Smooth muscle cell (in vitro differentiated cells): ENCODE measurements at regions not wholly inside any gene's neighbourhood (a gene's known extent, or its start where the extent isn't known, plus 50 kb on each side); places are given as distances from the start of the nearest gene placed in this dataset.

ENCODE experiments used
- DNase-seq: peaks from one replicate; lab custom pipeline; 2025; ENCODE audit not compliant: unreplicated experiment; lab: John Stamatoyannopoulos, UW
- H2AFZ ChIP-seq: fragments of 200-600 bp; sonication (generic); 2 replicates; pipeline ENCODE4 v1.6.0; 2016; ENCODE audit warnings: antibody characterized with exemption, low read depth, mild to moderate bottlenecking
- H3F3A ChIP-seq: fragments of 200-600 bp; sonication (generic); 2 replicates; pipeline ENCODE4 v1.6.0; 2017; ENCODE audit warnings: antibody characterized with exemption, low read depth
- H3K27ac ChIP-seq: fragments of 200-600 bp; sonication (generic); 2 replicates; pipeline ENCODE4 v1.5.1; 2016; ENCODE audit warnings: low read depth, mild to moderate bottlenecking
- H3K27me3 ChIP-seq: fragments of 200-600 bp; sonication (generic); 2 replicates; pipeline ENCODE4 v1.6.1; 2016; ENCODE audit warnings: low read depth, mild to moderate bottlenecking
- H3K36me3 ChIP-seq: fragments of 200-600 bp; sonication (generic); 2 replicates; pipeline ENCODE4 v1.5.1; 2016; ENCODE audit warnings: low read depth
- H3K4me1 ChIP-seq: fragments of 200-600 bp; sonication (generic); 2 replicates; pipeline ENCODE4 v1.5.1; 2016; ENCODE audit warnings: low read depth
- H3K4me2 ChIP-seq: fragments of 200-600 bp; sonication (generic); 2 replicates; pipeline ENCODE4 v1.6.0; 2016; ENCODE audit warnings: mild to moderate bottlenecking
- H3K4me3 ChIP-seq: fragments of 200-600 bp; sonication (generic); 2 replicates; pipeline ENCODE4 v1.5.1; 2016; ENCODE audit warnings: mild to moderate bottlenecking
- H3K79me2 ChIP-seq: fragments of 200-600 bp; sonication (generic); 2 replicates; pipeline ENCODE4 v1.6.0; 2016; ENCODE audit warnings: low read depth, mild to moderate bottlenecking
- H3K9ac ChIP-seq: fragments of 200-600 bp; sonication (generic); 2 replicates; pipeline ENCODE4 v1.6.0; 2016; ENCODE audit warnings: low read depth
- H3K9me3 ChIP-seq: fragments of 200-600 bp; sonication (generic); replicated peaks from 2 replicates; pipeline ENCODE4 v1.5.1; 2016; ENCODE audit warnings: low read depth
- H4K20me1 ChIP-seq: fragments of 200-600 bp; sonication (generic); 2 replicates; pipeline ENCODE4 v1.6.0; 2016; ENCODE audit warnings: low read depth
- WGBS: methylation state at CpG from one replicate; pipeline ENCODE4 v1.1.7; 2016; ENCODE audit warnings: low lambda C conversion rate; 5-methylcytosine and 5-hydroxymethylcytosine counted together
- TF ChIP-seq, protein P1 (sequence below): fragments of 200-600 bp; sonication (generic); IDR thresholded peaks from 2 replicates; pipeline ENCODE4 v1.5.1; 2017; ENCODE audit warnings: borderline replicate concordance, mild to moderate bottlenecking, antibody characterized with exemption; ENCODE audit not compliant: insufficient read depth, poor library complexity, severe bottlenecking

GRCh38 chr1:207248544-207249198, 72.8 kb upstream of the CD55 start:
- DNase-seq, result no peak
- peaks cover 6% of the 10 kb centered on the region for H3F3A ChIP-seq
- no peaks in the 10 kb centered on the region for H3K27me3 ChIP-seq
- no peak overlapping the region for H3K4me3 ChIP-seq
- WGBS, result 60% methylated on average over 3 of the region's 3 CpGs
- H2AFZ ChIP-seq, result peak overlapping the region; percentile 28
- TF ChIP-seq, protein P1, sequence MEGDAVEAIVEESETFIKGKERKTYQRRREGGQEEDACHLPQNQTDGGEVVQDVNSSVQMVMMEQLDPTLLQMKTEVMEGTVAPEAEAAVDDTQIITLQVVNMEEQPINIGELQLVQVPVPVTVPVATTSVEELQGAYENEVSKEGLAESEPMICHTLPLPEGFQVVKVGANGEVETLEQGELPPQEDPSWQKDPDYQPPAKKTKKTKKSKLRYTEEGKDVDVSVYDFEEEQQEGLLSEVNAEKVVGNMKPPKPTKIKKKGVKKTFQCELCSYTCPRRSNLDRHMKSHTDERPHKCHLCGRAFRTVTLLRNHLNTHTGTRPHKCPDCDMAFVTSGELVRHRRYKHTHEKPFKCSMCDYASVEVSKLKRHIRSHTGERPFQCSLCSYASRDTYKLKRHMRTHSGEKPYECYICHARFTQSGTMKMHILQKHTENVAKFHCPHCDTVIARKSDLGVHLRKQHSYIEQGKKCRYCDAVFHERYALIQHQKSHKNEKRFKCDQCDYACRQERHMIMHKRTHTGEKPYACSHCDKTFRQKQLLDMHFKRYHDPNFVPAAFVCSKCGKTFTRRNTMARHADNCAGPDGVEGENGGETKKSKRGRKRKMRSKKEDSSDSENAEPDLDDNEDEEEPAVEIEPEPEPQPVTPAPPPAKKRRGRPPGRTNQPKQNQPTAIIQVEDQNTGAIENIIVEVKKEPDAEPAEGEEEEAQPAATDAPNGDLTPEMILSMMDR, result no peak
- no peak overlapping the region for H3K27ac ChIP-seq
- H3K4me2 ChIP-seq, result peak overlapping the region; percentile 13
- no peaks in the 10 kb centered on the region for H4K20me1 ChIP-seq
- H3K36me3 ChIP-seq, result peaks cover 3% of the 10 kb centered on the region
- no peaks in the 10 kb centered on the region for H3K9me3 ChIP-seq
- H3K4me1 ChIP-seq, result no peaks in the 10 kb centered on the region
- no peak overlapping the region for H3K9ac ChIP-seq
- no peaks in the 10 kb centered on the region for H3K79me2 ChIP-seq

GRCh38 chr1:207250431-207250830, 71.0 kb upstream of the CD55 start:
- Histone ChIP-seq H3K4me2 (no peak overlapping the region), H2AFZ (no peak overlapping the region), H3K9ac (no peak overlapping the region), H3K4me1 (no peaks in the 10 kb centered on the region), H4K20me1 (no peaks in the 10 kb centered on the region), H3K27ac (no peak overlapping the region), H3K4me3 (no peak overlapping the region), H3K79me2 (no peaks in the 10 kb centered on the region), H3K27me3 (no peaks in the 10 kb centered on the region), H3K36me3 (peaks cover 3% of the 10 kb centered on the region), H3F3A (peaks cover 6% of the 10 kb centered on the region), H3K9me3 (no peaks in the 10 kb centered on the region)
- DNase-seq, result no peak
- TF ChIP-seq, protein P1, result no peak

DNA sequence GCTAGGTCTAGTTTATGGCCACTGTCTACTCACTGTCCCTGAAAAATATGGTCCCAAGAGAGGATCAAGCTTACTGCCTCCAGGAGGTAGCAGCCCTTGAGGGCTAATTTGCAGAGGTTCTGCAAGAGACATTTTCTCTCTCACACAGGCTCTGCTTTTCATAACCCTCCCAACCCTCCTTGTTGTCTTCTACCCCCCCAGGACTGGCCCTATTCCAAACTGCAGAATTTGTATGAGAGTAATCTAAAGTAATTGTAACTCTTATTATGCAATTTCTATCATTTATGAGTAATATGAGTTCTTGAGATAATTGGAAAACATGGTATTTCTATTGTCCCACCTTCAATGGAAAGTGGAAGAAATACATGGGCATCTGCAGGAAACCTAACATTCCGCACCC, 70.4 kb upstream of the CD55 start:
- WGBS, result 100% methylated on average over 1 of the region's 1 CpG
- H3K9me3 ChIP-seq, result no peaks in the 10 kb centered on the region
- H4K20me1 ChIP-seq, result no peaks in the 10 kb centered on the region
- no peaks in the 10 kb centered on the region for H3K79me2 ChIP-seq
- H3K36me3 ChIP-seq, result peaks cover 3% of the 10 kb centered on the region
- DNase-seq, result no peak
- TF ChIP-seq, protein P1, result no peak
- H3K9ac ChIP-seq, result no peak overlapping the region
- no peaks in the 10 kb centered on the region for H3K4me1 ChIP-seq
- H3K4me2 ChIP-seq, result no peak overlapping the region
- H3K27ac ChIP-seq, result no peak overlapping the region
- H3F3A ChIP-seq, result peaks cover 6% of the 10 kb centered on the region
- no peaks in the 10 kb centered on the region for H3K27me3 ChIP-seq
- H2AFZ ChIP-seq, result no peak overlapping the region
- no peak overlapping the region for H3K4me3 ChIP-seq

GRCh38 chr1:207256869-207257268, 64.6 kb upstream of the CD55 start:
- Histone ChIP-seq H2AFZ (no peak overlapping the region), H3K9ac (no peak overlapping the region), H3K4me1 (no peaks in the 10 kb centered on the region), H3F3A (no peaks in the 10 kb centered on the region), H3K4me3 (no peak overlapping the region), H4K20me1 (no peaks in the 10 kb centered on the region), H3K27me3 (no peaks in the 10 kb centered on the region), H3K36me3 (peaks cover 3% of the 10 kb centered on the region), H3K4me2 (no peak overlapping the region), H3K79me2 (no peaks in the 10 kb centered on the region), H3K27ac (no peak overlapping the region), H3K9me3 (no peaks in the 10 kb centered on the region)
- 83% methylated on average over 1 of the region's 1 CpG for WGBS
- DNase-seq, result no peak
- TF ChIP-seq, protein P1, result no peak
